GM23338 (cell line): ENCODE measurements at regions not wholly inside any gene's neighbourhood (a gene's known extent, or its start where the extent isn't known, plus 50 kb on each side); places are given as distances from the start of the nearest gene placed in this dataset.

Experiments
- ATAC-seq: fragments of 200-7000 bp; cut with Tn5 transposase; 3 replicates; pipeline ENCODE4 v1.9.1; 2020
- DNase-seq: peaks from one replicate; pipeline ENCODE4 v3.0.0-alpha.2; 2015; ENCODE audit warnings: low spot score
- H2AFZ ChIP-seq: fragments of 200-600 bp; sonication (generic); 2 replicates; pipeline ENCODE4 v1.8.0; 2016; ENCODE audit warnings: antibody characterized with exemption, mild to moderate bottlenecking, moderate library complexity
- H3F3A ChIP-seq: fragments of 200-600 bp; sonication (generic); replicated peaks from 2 replicates; pipeline ENCODE4 v1.8.0; 2017; ENCODE audit warnings: antibody characterized with exemption, mixed run types, low read depth
- H3K27ac ChIP-seq: fragments of 200-600 bp; sonication (generic); 2 replicates; pipeline ENCODE4 v1.6.1; 2016; ENCODE audit warnings: low read depth
- H3K27me3 ChIP-seq: fragments of 200-600 bp; sonication (generic); 2 replicates; pipeline ENCODE4 v1.8.0; 2016; ENCODE audit warnings: mild to moderate bottlenecking, mixed run types, moderate library complexity; ENCODE audit not compliant: insufficient read depth
- H3K36me3 ChIP-seq: fragments of 200-600 bp; sonication (generic); 2 replicates; pipeline ENCODE4 v1.8.0; 2016; ENCODE audit warnings: mild to moderate bottlenecking; ENCODE audit not compliant: insufficient read depth
- H3K4me1 ChIP-seq: fragments of 200-600 bp; sonication (generic); 2 replicates; pipeline ENCODE4 v1.8.0; 2016; ENCODE audit warnings: mild to moderate bottlenecking, moderate library complexity; ENCODE audit not compliant: insufficient read depth
- H3K4me2 ChIP-seq: fragments of 200-600 bp; sonication (generic); 2 replicates; pipeline ENCODE4 v1.7.1; 2017; ENCODE audit warnings: mixed run types
- H3K4me3 ChIP-seq: fragments of 200-600 bp; sonication (generic); 2 replicates; pipeline ENCODE4 v1.6.1; 2016; ENCODE audit warnings: mixed run types
- H3K79me2 ChIP-seq: fragments of 200-600 bp; sonication (generic); replicated peaks from 2 replicates; pipeline ENCODE4 v1.8.0; 2017; ENCODE audit warnings: mild to moderate bottlenecking; ENCODE audit not compliant: insufficient read depth
- H3K9me2 ChIP-seq: fragments of 200-600 bp; sonication (generic); 2 replicates; pipeline ENCODE4 v1.8.0; 2017; ENCODE audit not compliant: insufficient read depth
- H4K20me1 ChIP-seq: fragments of 200-600 bp; sonication (generic); replicated peaks from 2 replicates; pipeline ENCODE4 v1.8.0; 2017; ENCODE audit warnings: mild to moderate bottlenecking; ENCODE audit not compliant: insufficient read depth
- H3K27ac Mint-ChIP-seq: 2 replicates; pipeline ENCODE4 v1.8.0; 2020; ENCODE audit warnings: inconsistent platforms, mild to moderate bottlenecking, moderate library complexity, mixed read lengths
- H3K27me3 Mint-ChIP-seq: 3 replicates; pipeline ENCODE4 v1.8.0; 2022; ENCODE audit warnings: low read depth, mild to moderate bottlenecking, moderate library complexity, mixed read lengths, inconsistent platforms; ENCODE audit not compliant: insufficient read depth, poor library complexity
- H3K36me3 Mint-ChIP-seq: 3 replicates; pipeline ENCODE4 v1.8.0; 2021; ENCODE audit warnings: low read depth, mild to moderate bottlenecking, inconsistent platforms, moderate library complexity, mixed read lengths
- H3K4me1 Mint-ChIP-seq: 3 replicates; pipeline ENCODE4 v1.8.0; 2020; ENCODE audit warnings: mild to moderate bottlenecking, inconsistent platforms, mixed read lengths
- H3K4me3 Mint-ChIP-seq: 3 replicates; pipeline ENCODE4 v1.8.0; 2021; ENCODE audit warnings: moderate library complexity, mild to moderate bottlenecking, inconsistent platforms, mixed read lengths
- H3K9me3 Mint-ChIP-seq: 3 replicates; pipeline ENCODE4 v1.8.0; 2020; ENCODE audit warnings: moderate library complexity, mild to moderate bottlenecking, inconsistent platforms, mixed read lengths
- CREB1 ChIP-seq: fragments of 250-450 bp; sonication (Bioruptor Pico); IDR thresholded peaks from 2 replicates; pipeline ENCODE4 v1.5.0; 2020; ENCODE audit warnings: low read depth, mild to moderate bottlenecking, moderate library complexity
- CTCF ChIP-seq, 2 experiments: fragments of 200-600 bp in 1 of 2; sonication (generic) in 1 of 2; conservative IDR thresholded peaks; 2 replicates each; pipeline versions ENCODE4 v1.5.1 to v1.6.1; 2016 to 2017; ENCODE audit warnings: antibody characterized with exemption in 2 of 2, low read depth in 2 of 2, mild to moderate bottlenecking in 2 of 2, moderate library complexity in 1 of 2
- ETS1 ChIP-seq: IDR thresholded peaks from 2 replicates; pipeline ENCODE4 v1.6.1; 2016; ENCODE audit warnings: antibody characterized with exemption
- EZH2phosphoT487 ChIP-seq: fragments of 200-600 bp; sonication (generic); IDR thresholded peaks from one replicate; pipeline ENCODE4 v1.8.1; 2018; ENCODE audit warnings: antibody characterized with exemption; ENCODE audit not compliant: unreplicated experiment
- POLR2AphosphoS5 ChIP-seq: IDR thresholded peaks from 2 replicates; pipeline ENCODE4 v1.6.1; 2016; ENCODE audit warnings: antibody characterized with exemption, low read depth
- REST ChIP-seq: IDR thresholded peaks from one replicate; pipeline ENCODE4 v1.6.1; 2018; ENCODE audit warnings: antibody characterized with exemption; ENCODE audit not compliant: unreplicated experiment
- STAT1 ChIP-seq: IDR thresholded peaks from one replicate; pipeline ENCODE4 v1.6.1; 2016; ENCODE audit warnings: antibody characterized with exemption; ENCODE audit not compliant: unreplicated experiment
- ZNF114 ChIP-seq: fragments of 250-450 bp; sonication (Bioruptor Pico); IDR thresholded peaks from 2 replicates; pipeline ENCODE4 v1.5.0; 2020; ENCODE audit warnings: mild to moderate bottlenecking, moderate library complexity

GRCh38 chr17:12406623-12407215 lies 259.0 kb upstream of the MYOCD start (continued):
- TF ChIP-seq REST (no peak), ZNF114 (CRISPR knock-in tag) (no peak), ETS1 (no peak), STAT1 (no peak), CREB1 (CRISPR knock-in tag) (no peak)

- H3K36me3 Mint-ChIP-seq, result no peaks in the 10 kb centered on the region
- TF ChIP-seq REST, result no peak
- TF ChIP-seq EZH2phosphoT487, result no peak
- no peak for TF ChIP-seq POLR2AphosphoS5
- no peak for TF ChIP-seq CTCF (conservative IDR thresholded peaks at IDR 0.05; ENCODE audit: low read depth in 2 of 2)
- TF ChIP-seq ETS1, result no peak
- TF ChIP-seq ZNF114 (CRISPR knock-in tag), result no peak
- no peak for TF ChIP-seq CREB1 (CRISPR knock-in tag)
These were observed 258.0 kb upstream of the MYOCD start for GRCh38 chr17:12407495-12408252.

More at GRCh38 chr17:12407495-12408252, 258.0 kb upstream of the MYOCD start:
- Histone ChIP-seq H3K4me3 (no peak overlapping the region), H4K20me1 (no peaks in the 10 kb centered on the region), H2AFZ (peak overlapping the region; percentile 66; the same call in 1 of the 2 replicates), H3K79me2 (no peaks in the 10 kb centered on the region), H3K36me3 (no peaks in the 10 kb centered on the region), H3K4me1 (no peaks in the 10 kb centered on the region), H3K4me2 (no peak overlapping the region), H3K27me3 (no peaks in the 10 kb centered on the region), H3K27ac (no peak overlapping the region), H3F3A (no peaks in the 10 kb centered on the region), H3K9me2 (no peaks in the 10 kb centered on the region)
- ATAC-seq (no peak), DNase-seq (no peak)
- H3K4me1 Mint-ChIP-seq, result peaks cover 6% of the 10 kb centered on the region
- no peak overlapping the region for H3K27ac Mint-ChIP-seq
- no peaks in the 10 kb centered on the region for H3K27me3 Mint-ChIP-seq
- no peaks in the 10 kb centered on the region; the same call in 2 of the 3 replicates for H3K9me3 Mint-ChIP-seq
- no peak overlapping the region for H3K4me3 Mint-ChIP-seq
